ENCODE measurements at regions not wholly inside any gene's neighbourhood (a gene's known extent, or its start where the extent isn't known, plus 50 kb on each side); places are given as distances from the start of the nearest gene placed in this dataset.

DNA sequence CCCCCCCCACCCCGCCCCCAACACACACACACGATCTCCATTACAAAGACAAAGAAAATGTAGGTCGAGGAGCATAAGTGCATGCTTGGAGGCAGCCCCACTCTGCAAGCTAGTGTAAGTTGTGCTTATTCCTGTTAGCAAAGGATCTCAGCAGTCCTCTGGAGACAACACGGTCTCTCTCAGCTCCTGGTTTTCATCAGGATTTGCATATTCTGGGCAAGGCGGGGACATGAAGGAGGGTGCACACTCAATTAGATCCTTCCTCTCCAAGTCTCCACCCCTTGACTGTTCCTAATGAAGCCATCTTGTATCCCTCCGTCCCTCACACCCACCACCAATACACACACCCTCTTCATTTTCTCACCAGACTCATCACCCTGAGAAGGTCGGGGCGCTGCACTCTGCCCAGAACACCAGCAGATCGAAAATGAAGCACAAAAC lies 63.8 kb downstream of the MRPL46 start:
- no peak for TF ChIP-seq CTCF (IDR thresholded peaks at IDR 0.05; ENCODE audit: insufficient read depth, missing control alignments)
- no peak for DNase-seq (ENCODE audit: insufficient read length, low spot score)
- no peak for FAIRE-seq

GRCh38 chr15:88401996-88402656 lies 65.1 kb downstream of the MRPL46 start:
- DNase-seq (ENCODE audit: insufficient read length, low spot score) = no peak
- no peak for TF ChIP-seq CTCF (IDR thresholded peaks at IDR 0.05; ENCODE audit: insufficient read depth, missing control alignments)
- FAIRE-seq = no peak

DNA sequence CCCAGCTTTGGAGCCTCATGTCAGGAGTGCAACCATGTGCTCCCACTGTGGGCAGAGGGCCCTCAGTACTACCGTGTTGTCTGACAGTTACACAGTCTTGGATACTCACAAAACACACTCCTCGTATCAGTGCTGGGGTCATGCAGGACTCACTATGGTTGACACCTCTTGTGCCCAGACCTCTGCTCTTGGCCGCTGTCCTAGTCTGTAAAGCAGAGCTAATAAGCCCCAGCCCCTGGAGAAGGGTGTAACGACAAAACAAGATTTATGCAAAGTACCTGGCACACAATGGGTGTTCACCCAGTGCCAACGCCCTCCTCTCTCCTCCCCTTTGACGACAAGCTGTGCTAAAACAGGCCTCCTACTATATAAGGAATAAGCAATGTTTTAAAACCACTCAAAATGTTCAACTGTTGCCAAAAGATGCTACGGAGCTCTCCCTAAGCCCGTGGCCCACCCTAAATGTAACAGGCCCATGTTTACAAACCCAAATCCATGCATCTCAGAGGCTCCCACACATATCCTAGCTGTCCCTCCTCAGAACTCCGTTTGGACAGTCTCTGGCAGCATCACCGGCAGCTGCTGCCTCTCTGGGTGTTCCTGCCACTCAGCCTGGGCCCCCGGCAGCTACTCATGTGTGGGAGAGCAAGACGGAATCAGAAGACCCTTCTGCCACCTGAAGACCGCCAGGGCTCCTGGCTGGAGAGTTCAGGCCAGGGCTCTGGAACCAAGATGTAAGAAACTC lies 65.8 kb downstream of the MRPL46 start:
- no peak for TF ChIP-seq CTCF (IDR thresholded peaks at IDR 0.05; ENCODE audit: insufficient read depth, missing control alignments)
- FAIRE-seq (no peak), DNase-seq (ENCODE audit: insufficient read length, low spot score) (no peak)

GRCh38 chr15:88400591-88401250 lies 66.5 kb downstream of the MRPL46 start:
- TF ChIP-seq CTCF (IDR thresholded peaks at IDR 0.05; ENCODE audit: insufficient read depth, missing control alignments) = no peak
- no peak for DNase-seq (ENCODE audit: insufficient read length, low spot score)
- FAIRE-seq = no peak

DNA sequence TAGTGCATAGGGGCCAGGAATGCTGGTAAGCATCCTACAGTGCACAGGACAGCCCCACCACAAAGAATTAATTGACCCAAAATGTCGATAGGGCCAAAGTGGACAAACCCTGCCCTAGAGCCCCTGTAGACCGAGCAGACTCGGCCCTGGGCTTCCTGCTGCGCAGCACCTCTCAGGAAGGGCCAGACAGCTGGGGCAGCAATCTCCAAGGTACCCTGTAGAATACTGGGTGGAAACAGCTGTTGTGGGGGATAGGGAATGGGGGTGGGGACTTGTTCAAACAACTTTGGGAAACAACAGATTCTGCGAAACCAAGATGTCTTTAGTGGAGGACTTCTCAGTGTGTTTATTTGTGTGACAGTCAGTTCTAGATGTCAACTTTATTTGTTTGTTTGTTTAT lies 67.1 kb downstream of the MRPL46 start:
- TF ChIP-seq CTCF (IDR thresholded peaks at IDR 0.05; ENCODE audit: insufficient read depth, missing control alignments) = no peak
- DNase-seq (ENCODE audit: insufficient read length, low spot score) (no peak), FAIRE-seq (no peak)

GRCh38 chr15:88399021-88399685 lies 68.0 kb downstream of the MRPL46 start:
- TF ChIP-seq CTCF (IDR thresholded peaks at IDR 0.05; ENCODE audit: insufficient read depth, missing control alignments) = no peak
- no peak for DNase-seq (ENCODE audit: insufficient read length, low spot score)
- no peak for FAIRE-seq
